Bone marrow (tissue), 2 donors: ENCODE measurements at regions not wholly inside any gene's neighbourhood (a gene's known extent, or its start where the extent isn't known, plus 50 kb on each side); places are given as distances from the start of the nearest gene placed in this dataset.

Source experiments
- DNase-seq, 2 donors: peaks; one replicate each; lab custom pipeline; 2025; lab: John Stamatoyannopoulos, UW

GRCh38 chr16:86405319-86405718 lies 105.0 kb upstream of the FOXF1 start:
- DNase-seq = no peak

DNA sequence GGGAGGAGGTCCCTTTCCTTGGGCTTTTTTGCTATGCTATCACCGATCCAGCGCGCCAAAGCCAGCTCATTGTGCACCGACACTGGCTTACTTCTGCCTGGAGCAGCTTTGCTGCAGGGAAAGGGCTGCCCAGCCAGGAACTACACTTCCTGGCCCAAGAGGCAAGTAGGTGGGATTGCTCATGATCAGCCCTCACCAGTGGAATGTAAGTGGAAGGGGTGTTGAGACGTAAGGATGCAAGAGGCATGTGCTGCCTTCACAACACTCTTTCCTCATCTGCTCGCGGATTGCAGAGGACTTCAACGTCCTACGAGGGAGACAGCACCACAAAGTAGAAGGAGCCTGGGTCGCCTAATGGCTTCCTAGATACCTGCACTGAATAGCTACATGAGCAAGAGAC lies 104.3 kb upstream of the FOXF1 start:
- DNase-seq = no peak

DNA sequence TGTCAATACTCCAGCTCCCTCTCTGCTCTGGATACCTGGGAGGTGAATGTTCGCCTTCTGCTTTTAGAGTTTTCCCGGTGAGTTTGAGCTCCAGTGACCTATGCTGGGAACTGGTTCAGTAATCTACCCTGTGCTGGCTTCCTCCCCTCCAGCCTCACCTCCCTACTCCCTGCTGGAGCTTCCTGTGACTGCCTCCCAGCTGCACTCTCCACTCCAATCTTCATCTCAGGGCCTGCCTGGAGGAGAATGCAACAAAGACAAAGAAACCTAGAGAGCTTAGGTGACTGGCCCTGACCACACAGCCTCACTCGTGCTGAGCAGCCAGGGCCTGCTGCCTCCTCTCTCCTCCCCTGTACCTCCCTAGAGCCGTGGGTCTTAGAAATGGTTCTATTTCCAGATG lies 101.6 kb upstream of the FOXF1 start:
- DNase-seq = no peak

DNA sequence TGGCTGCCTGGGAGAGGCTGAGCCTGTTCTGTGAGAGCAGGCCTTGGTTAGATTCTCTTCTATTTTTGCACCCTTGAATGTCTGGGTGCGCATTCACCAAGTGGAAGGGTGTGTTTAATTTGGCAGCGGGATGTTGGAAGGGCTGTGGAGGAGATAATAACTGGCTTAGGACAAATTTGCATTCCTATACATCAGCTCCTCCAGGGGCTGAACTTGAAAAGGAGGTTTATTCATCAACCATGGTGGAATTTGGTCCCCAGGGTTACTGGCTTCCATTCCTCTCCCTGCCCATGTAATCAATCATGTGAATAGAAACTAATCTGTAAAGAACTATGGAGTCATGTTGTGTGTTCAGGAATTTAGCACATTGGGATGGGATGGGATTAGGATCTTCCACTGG lies 100.2 kb upstream of the FOXF1 start:
- DNase-seq = no peak

GRCh38 chr16:86410529-86410928 lies 99.8 kb upstream of the FOXF1 start:
- no peak for DNase-seq

DNA sequence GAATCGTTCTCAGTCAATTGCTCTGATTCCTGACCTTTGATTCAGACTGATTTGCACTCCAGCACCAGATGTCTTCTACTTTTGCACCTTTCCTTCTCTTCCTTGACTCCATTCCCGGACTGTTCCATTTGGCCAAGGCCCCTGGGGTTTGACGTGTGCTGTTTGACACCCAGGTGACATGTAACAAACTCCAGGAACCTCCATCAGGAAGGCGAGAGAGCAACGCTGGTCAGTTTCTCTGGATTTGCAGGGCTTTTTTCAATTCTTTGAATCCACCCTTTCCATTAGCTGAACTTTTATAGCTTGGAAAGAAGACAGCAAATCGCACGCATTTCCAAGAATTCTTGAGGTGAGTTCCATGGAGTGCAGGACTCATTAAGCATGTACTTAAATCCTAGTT lies 98.4 kb upstream of the FOXF1 start:
- no peak for DNase-seq

GRCh38 chr16:86414991-86415740 lies 95.2 kb upstream of the FOXF1 start:
- no peak for DNase-seq

DNA sequence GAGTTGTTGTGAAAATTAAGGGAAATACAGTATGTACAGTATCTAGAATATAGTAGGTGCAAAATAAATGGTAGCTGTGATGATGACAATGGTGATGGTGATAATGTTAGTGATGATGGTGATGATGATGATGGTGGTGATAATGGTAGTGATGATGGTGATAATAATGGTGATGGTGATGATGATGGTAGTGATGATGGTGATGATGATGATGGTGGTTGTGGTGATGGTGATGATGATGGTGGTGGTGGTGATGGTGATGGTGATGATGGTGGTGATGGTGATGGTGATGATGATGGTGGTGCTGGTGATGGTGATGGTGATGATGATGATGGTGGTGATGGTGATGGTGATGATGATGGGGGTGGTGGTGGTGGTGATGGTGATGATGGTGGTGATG lies 91.3 kb upstream of the FOXF1 start:
- DNase-seq = no peak

DNA sequence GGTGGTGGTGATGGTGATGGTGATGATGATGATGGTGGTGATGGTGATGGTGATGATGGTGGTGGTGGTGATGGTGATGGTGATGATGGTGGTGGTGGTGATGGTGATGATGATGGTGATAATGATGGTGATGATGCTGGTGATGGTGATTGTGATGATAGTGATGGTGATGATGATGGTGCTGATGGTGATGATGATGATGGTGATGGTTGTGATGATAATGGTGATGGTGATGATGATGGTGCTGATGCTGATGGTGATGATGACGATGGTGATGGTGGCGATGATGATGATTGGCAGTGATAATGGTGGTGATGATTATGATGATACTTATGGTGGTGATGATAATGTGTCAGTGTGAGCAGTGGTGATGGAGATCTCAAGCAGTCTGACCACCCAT lies 90.8 kb upstream of the FOXF1 start:
- no peak for DNase-seq

GRCh38 chr16:86421995-86422394 lies 88.3 kb upstream of the FOXF1 start:
- no peak for DNase-seq

GRCh38 chr16:86424398-86424797 lies 85.9 kb upstream of the FOXF1 start:
- no peak for DNase-seq

DNA sequence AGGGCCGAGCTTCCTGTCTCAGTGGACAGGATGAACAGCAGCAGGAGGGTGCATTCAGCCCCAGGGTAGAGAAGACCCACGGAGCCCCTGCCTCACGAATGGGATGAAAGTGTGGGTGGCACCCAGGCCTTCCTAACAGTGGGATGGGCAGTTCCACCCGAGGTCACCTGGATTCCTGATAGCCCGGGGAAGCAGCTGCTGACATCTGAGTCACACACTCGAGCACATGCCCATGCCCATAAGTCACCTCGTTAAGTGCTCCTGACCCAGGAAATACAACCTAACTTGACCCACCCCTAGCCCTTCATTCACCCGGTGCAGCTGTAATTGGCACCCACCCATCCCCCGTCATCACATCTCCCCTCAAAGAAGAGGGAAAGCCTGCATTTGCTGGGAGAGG lies 85.3 kb upstream of the FOXF1 start:
- no peak for DNase-seq

DNA sequence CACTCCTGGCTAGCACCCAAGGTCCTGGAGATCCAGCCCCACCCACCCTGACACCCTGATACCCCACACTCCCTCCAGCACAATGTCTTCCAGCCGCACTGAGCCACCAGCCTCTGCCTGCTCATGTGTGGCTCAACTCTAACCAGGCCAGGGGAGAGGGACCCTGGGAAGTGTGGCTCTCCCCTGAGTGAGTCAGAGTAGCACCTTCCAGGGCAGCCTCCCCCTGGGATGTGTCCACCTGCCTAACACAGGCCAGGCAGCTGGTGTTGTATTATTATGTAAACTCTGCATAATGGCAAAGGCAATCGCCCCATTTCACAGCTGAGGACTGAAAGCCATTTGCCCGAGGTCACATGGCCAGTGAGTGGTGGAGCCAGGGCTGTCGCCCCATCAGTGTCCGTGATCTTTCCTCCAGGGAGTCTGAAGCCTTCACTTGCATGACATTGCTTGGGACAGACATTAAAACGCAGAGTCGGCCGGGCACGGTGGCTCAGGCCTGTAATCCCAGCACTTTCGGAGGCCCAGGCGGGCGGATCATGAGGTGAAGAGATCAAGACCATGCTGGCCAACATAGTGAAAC lies 84.2 kb upstream of the FOXF1 start:
- no peak for DNase-seq

GRCh38 chr16:86427433-86427851 lies 82.9 kb upstream of the FOXF1 start:
- DNase-seq = no peak

- no peak for DNase-seq
Observed at GRCh38 chr16:86428729-86429517, 81.4 kb upstream of the FOXF1 start.

DNA sequence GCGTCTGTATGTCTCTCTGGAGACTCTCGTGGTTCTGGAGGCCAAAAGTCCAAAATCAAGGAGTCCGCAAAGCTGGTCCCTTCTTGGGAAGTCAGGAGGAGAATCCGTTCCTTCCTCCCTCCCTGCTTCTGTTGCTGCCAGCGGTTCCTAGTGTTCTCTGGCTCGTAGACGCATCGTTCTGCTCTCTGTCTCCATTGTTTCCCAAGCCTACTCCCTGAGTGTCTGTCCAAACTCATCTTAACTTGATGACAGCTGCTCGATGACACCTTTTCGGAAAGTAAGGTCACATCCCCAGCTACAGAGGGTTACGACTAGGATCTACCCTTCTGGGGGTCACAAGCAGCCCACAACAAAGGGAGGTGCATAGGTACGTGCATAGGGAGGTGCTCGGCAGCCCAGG lies 80.7 kb upstream of the FOXF1 start:
- no peak for DNase-seq

- no peak for DNase-seq
Observed at GRCh38 chr16:86430814-86431213, 79.5 kb upstream of the FOXF1 start.

DNA sequence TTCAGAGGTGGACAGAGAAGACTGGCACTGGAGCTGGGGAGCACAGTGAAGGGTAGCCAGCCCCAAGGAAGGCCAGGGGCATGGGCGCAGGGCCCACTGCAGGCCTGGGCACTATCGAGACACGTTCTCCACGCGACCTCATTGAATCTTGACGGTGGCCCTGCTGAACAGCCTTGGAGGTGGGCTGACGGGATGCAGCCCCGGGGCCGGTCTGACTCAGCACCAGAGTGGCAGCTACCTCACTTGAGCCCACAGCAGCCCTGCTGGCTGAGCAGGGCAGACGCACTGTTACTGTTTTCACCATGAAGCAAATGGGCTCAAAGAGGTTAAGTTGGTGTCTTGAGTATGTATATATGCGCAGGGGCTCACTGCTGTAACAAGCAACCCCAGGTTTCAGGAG lies 78.8 kb upstream of the FOXF1 start:
- DNase-seq = no peak

DNA sequence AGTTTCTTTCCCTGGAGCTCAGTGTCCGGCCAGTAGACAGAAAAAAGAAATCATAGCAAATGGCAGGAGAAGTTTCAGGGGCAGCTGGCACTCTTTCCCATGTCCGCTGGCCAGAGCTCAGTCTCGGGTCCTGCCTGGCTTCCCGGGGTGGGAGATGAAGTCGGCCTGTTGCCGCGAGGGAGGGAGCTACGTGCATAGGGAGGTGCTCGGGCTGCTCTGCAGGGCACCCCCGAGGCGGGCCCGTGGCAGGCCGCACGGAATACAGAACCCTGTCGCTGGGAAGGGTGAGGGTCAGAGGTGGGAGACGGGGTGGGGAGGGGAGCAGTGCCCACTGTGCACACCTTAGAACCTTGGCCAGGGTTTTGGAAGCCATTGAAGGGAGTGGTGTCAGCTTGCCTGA lies 78.3 kb upstream of the FOXF1 start:
- DNase-seq = no peak

DNA sequence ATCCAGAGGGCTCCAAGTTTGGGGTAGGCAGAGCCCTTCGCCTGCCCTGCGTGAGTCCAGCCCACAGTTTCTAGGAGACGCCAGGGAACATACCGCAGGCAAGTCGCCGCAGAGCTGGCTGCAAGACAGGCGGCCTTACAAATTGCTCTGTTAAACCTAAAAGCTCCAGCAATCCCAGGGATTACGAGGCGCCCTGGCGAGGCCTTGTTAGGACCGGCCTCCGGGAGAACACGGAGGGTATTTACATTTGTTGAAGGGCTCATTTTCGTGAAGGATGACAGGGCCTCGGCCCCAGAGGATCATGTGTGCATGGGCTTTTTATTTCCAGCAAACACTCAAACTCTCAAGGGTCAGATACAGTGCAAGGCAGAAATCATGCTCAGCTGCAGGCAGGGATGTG lies 77.6 kb upstream of the FOXF1 start:
- DNase-seq = no peak

- DNase-seq = no peak
Observed at GRCh38 chr16:86436466-86437185, 73.7 kb upstream of the FOXF1 start.

- no peak for DNase-seq
Observed at GRCh38 chr16:86437348-86437747, 73.0 kb upstream of the FOXF1 start.

GRCh38 chr16:86442703-86443102 lies 67.6 kb upstream of the FOXF1 start:
- no peak for DNase-seq
